ENCODE measurements at regions not wholly inside any gene's neighbourhood (a gene's known extent, or its start where the extent isn't known, plus 50 kb on each side); places are given as distances from the start of the nearest gene placed in this dataset.

DNA sequence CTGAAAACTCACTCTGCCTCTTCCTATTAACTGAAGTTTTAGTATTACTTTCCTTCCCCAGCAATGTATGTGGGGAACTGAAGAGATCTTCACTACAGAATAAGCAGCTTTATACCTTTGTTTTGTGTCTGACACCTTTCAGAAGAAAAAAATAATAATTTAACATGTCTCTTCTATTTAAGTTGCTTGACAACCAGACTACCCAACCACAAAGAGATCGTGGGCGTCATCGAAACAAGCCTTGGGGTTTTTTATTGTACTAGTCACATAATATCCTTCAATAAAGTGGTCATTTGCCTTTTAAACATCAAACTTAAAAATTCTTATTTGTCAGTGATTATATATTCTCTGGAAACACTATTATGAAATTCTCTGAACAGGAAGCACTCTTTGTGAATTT, 123.7 kb downstream of the CHD9NB start:
- Mint-ChIP-seq H3K4me3 (ENCODE audit: unreplicated experiment) (no peak overlapping the region), H3K4me1 (ENCODE audit: low read depth, unreplicated experiment) (no peaks in the 10 kb centered on the region), H3K36me3 (ENCODE audit: low read depth, unreplicated experiment) (no peaks in the 10 kb centered on the region), H3K27ac (ENCODE audit: unreplicated experiment) (no peak overlapping the region), H3K27me3 (ENCODE audit: low read depth, unreplicated experiment) (no peaks in the 10 kb centered on the region), H3K9me3 (ENCODE audit: unreplicated experiment) (no peaks in the 10 kb centered on the region)
- Histone ChIP-seq H3K4me1 (ENCODE audit: insufficient read depth, low read length) (no peaks in the 10 kb centered on the region), H2AFZ (ENCODE audit: low read depth, low read length) (no peak overlapping the region), H3K9ac (ENCODE audit: low read length) (no peak overlapping the region), H3K27me3 (ENCODE audit: insufficient read depth, low read length) (no peaks in the 10 kb centered on the region), H3K27ac (ENCODE audit: low read depth, low read length) (no peak overlapping the region), H3K4me3 (ENCODE audit: insufficient read depth, low read depth, low read length) (no peak overlapping the region), H3K36me3 (ENCODE audit: insufficient read depth, low read length) (no peaks in the 10 kb centered on the region), H3K9me3 (ENCODE audit: insufficient read depth, low read depth, low read length) (no peaks in the 10 kb centered on the region), H3K4me2 (ENCODE audit: low read length) (no peak overlapping the region), H3K79me2 (ENCODE audit: insufficient read depth, low read length) (no peaks in the 10 kb centered on the region), H4K20me1 (ENCODE audit: insufficient read depth, low read length) (no peaks in the 10 kb centered on the region)
- TF ChIP-seq EZH2 (IDR thresholded peaks at IDR 0.05; ENCODE audit: insufficient read depth, low read length): no peak
- TF ChIP-seq, protein P1, sequence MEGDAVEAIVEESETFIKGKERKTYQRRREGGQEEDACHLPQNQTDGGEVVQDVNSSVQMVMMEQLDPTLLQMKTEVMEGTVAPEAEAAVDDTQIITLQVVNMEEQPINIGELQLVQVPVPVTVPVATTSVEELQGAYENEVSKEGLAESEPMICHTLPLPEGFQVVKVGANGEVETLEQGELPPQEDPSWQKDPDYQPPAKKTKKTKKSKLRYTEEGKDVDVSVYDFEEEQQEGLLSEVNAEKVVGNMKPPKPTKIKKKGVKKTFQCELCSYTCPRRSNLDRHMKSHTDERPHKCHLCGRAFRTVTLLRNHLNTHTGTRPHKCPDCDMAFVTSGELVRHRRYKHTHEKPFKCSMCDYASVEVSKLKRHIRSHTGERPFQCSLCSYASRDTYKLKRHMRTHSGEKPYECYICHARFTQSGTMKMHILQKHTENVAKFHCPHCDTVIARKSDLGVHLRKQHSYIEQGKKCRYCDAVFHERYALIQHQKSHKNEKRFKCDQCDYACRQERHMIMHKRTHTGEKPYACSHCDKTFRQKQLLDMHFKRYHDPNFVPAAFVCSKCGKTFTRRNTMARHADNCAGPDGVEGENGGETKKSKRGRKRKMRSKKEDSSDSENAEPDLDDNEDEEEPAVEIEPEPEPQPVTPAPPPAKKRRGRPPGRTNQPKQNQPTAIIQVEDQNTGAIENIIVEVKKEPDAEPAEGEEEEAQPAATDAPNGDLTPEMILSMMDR (IDR thresholded peaks at IDR 0.05; ENCODE audit: insufficient read depth, low read depth, low read length): no peak
- FAIRE-seq (no peak), DNase-seq (ENCODE audit: low read depth) (no peak)

DNA sequence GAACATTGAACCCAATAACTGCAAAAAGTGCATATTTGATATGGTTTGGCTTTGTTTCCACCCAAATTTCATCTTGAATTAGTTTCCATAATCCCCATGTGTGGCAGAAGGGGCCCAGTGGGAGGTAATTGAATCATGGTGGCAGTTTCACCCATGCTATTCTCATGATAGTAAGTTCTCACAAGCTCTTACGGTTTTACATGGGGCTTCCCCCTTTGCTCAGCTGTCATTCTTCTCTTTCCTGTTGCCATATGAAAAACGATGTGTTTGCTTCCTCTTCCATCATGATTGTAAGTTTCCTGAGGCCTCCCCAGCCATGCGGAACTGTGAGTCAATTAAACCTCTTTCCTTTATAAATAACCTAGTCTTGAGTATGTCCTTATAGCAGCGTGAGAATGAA, 127.6 kb downstream of the CHD9NB start:
- Mint-ChIP-seq H3K27me3 (ENCODE audit: low read depth, unreplicated experiment) (no peaks in the 10 kb centered on the region), H3K36me3 (ENCODE audit: low read depth, unreplicated experiment) (no peaks in the 10 kb centered on the region), H3K9me3 (ENCODE audit: unreplicated experiment) (no peaks in the 10 kb centered on the region), H3K4me3 (ENCODE audit: unreplicated experiment) (no peak overlapping the region), H3K4me1 (ENCODE audit: low read depth, unreplicated experiment) (no peaks in the 10 kb centered on the region), H3K27ac (ENCODE audit: unreplicated experiment) (no peak overlapping the region)
- FAIRE-seq (no peak), DNase-seq (ENCODE audit: low read depth) (no peak)
- no peak overlapping the region for H3K27ac ChIP-seq (ENCODE audit: low read depth, low read length)
- no peaks in the 10 kb centered on the region for H3K79me2 ChIP-seq (ENCODE audit: insufficient read depth, low read length)
- H3K9me3 ChIP-seq (ENCODE audit: insufficient read depth, low read depth, low read length): no peaks in the 10 kb centered on the region
- no peaks in the 10 kb centered on the region for H4K20me1 ChIP-seq (ENCODE audit: insufficient read depth, low read length)
- no peaks in the 10 kb centered on the region for H3K36me3 ChIP-seq (ENCODE audit: insufficient read depth, low read length)
- H3K4me3 ChIP-seq (ENCODE audit: insufficient read depth, low read depth, low read length): no peak overlapping the region
- H2AFZ ChIP-seq (ENCODE audit: low read depth, low read length): no peak overlapping the region
- no peak overlapping the region for H3K4me2 ChIP-seq (ENCODE audit: low read length)
- H3K27me3 ChIP-seq (ENCODE audit: insufficient read depth, low read length): no peaks in the 10 kb centered on the region
- H3K9ac ChIP-seq (ENCODE audit: low read length): no peak overlapping the region
- no peak for TF ChIP-seq EZH2 (IDR thresholded peaks at IDR 0.05; ENCODE audit: insufficient read depth, low read length)
- TF ChIP-seq, protein P1 (IDR thresholded peaks at IDR 0.05; ENCODE audit: insufficient read depth, low read depth, low read length): no peak
- no peaks in the 10 kb centered on the region for H3K4me1 ChIP-seq (ENCODE audit: insufficient read depth, low read length)

GRCh38 chr16:52924162-52924561, 128.5 kb downstream of the CHD9NB start:
- no peaks in the 10 kb centered on the region for H3K4me1 ChIP-seq (ENCODE audit: insufficient read depth, low read length)

More at GRCh38 chr16:52924162-52924561, 128.5 kb downstream of the CHD9NB start:
- H3K4me1 Mint-ChIP-seq (ENCODE audit: low read depth, unreplicated experiment): peaks cover 2% of the 10 kb centered on the region
- no peak overlapping the region for H3K27ac ChIP-seq (ENCODE audit: low read depth, low read length)
- H3K9me3 ChIP-seq (ENCODE audit: insufficient read depth, low read depth, low read length): no peaks in the 10 kb centered on the region
- no peaks in the 10 kb centered on the region for H3K79me2 ChIP-seq (ENCODE audit: insufficient read depth, low read length)
- H3K9me3 Mint-ChIP-seq (ENCODE audit: unreplicated experiment): no peaks in the 10 kb centered on the region
- H3K27me3 ChIP-seq (ENCODE audit: insufficient read depth, low read length): no peaks in the 10 kb centered on the region
- no peak overlapping the region for H3K4me3 Mint-ChIP-seq (ENCODE audit: unreplicated experiment)
- no peak overlapping the region for H3K9ac ChIP-seq (ENCODE audit: low read length)
- no peak overlapping the region for H2AFZ ChIP-seq (ENCODE audit: low read depth, low read length)
- H3K27ac Mint-ChIP-seq (ENCODE audit: unreplicated experiment): no peak overlapping the region
- H3K4me2 ChIP-seq (ENCODE audit: low read length): no peak overlapping the region
- no peaks in the 10 kb centered on the region for H3K36me3 ChIP-seq (ENCODE audit: insufficient read depth, low read length)
- no peak overlapping the region for H3K4me3 ChIP-seq (ENCODE audit: insufficient read depth, low read depth, low read length)
- FAIRE-seq (no peak), DNase-seq (ENCODE audit: low read depth) (no peak)
- no peaks in the 10 kb centered on the region for H3K36me3 Mint-ChIP-seq (ENCODE audit: low read depth, unreplicated experiment)
- TF ChIP-seq, protein P1 (IDR thresholded peaks at IDR 0.05; ENCODE audit: insufficient read depth, low read depth, low read length): no peak
- TF ChIP-seq EZH2 (IDR thresholded peaks at IDR 0.05; ENCODE audit: insufficient read depth, low read length): no peak
- no peaks in the 10 kb centered on the region for H4K20me1 ChIP-seq (ENCODE audit: insufficient read depth, low read length)
- H3K27me3 Mint-ChIP-seq (ENCODE audit: low read depth, unreplicated experiment): no peaks in the 10 kb centered on the region

Measured in astrocyte (in vitro differentiated cells and primary cell).